B cell (primary cell): ENCODE measurements at regions not wholly inside any gene's neighbourhood (a gene's known extent, or its start where the extent isn't known, plus 50 kb on each side); places are given as distances from the start of the nearest gene placed in this dataset.

Source experiments
- CTCF ChIP-seq: fragments of 200-600 bp; IDR thresholded peaks from one replicate; pipeline ENCODE4 v1.8.0; 2022; ENCODE audit warnings: antibody characterized with exemption, mild to moderate bottlenecking
- EZH2 ChIP-seq: IDR thresholded peaks from 2 replicates; pipeline ENCODE4 v1.6.1; 2012; ENCODE audit warnings: borderline replicate concordance, low read depth, mild to moderate bottlenecking, moderate library complexity, low read length; ENCODE audit not compliant: insufficient read depth, poor library complexity, severe bottlenecking

- TF ChIP-seq CTCF: no peak
- TF ChIP-seq EZH2: no peak
Measured at GRCh38 chr13:79884890-79885289, 403.9 kb downstream of the NDFIP2 start.
